PFSK-1 (cell line): ENCODE measurements at regions not wholly inside any gene's neighbourhood (a gene's known extent, or its start where the extent isn't known, plus 50 kb on each side); places are given as distances from the start of the nearest gene placed in this dataset.
A peak's percentile ranks its signal among the peaks of the same experiment; 100 is the strongest.

Experiments used
- FOXP2 ChIP-seq: optimal IDR thresholded peaks from 2 replicates; pipeline ENCODE3; 2011; ENCODE audit warnings: borderline replicate concordance, control low read depth, inconsistent platforms; ENCODE audit not compliant: insufficient read depth; ENCODE audit errors: extremely low read length, extremely low read depth
- POLR2AphosphoS5 ChIP-seq: IDR thresholded peaks from 2 replicates; pipeline ENCODE4 v1.6.1; 2012; ENCODE audit warnings: low read depth, mild to moderate bottlenecking, control low read depth, low read length, moderate library complexity
- REST ChIP-seq, 2 experiments: IDR thresholded peaks; 2 replicates each; pipeline versions ENCODE4 v1.6.1 to v1.8.0; 2011 to 2012; ENCODE audit warnings: low read depth in 2 of 2, low read length in 2 of 2, control low read depth in 1 of 2, inconsistent platforms in 1 of 2, mild to moderate bottlenecking in 1 of 2, moderate library complexity in 1 of 2; ENCODE audit not compliant: insufficient read depth in 1 of 2
- SIN3A ChIP-seq: IDR thresholded peaks from 2 replicates; pipeline ENCODE4 v1.6.1; 2012; ENCODE audit warnings: mild to moderate bottlenecking, low read length, moderate library complexity, borderline replicate concordance; ENCODE audit not compliant: insufficient read depth
- TAF1 ChIP-seq: IDR thresholded peaks from 2 replicates; pipeline ENCODE4 v1.6.1; 2012; ENCODE audit warnings: low read length, control low read depth, borderline replicate concordance; ENCODE audit not compliant: insufficient read depth

- no peak for TF ChIP-seq FOXP2
- TF ChIP-seq TAF1, result no peak
- TF ChIP-seq POLR2AphosphoS5, result no peak
- TF ChIP-seq REST (IDR thresholded peaks at IDR 0.05; ENCODE audit: insufficient read depth in 1 of 2, low read depth in 2 of 2, low read length in 2 of 2), result no peak
- TF ChIP-seq SIN3A, result no peak
Observed at GRCh38 chr2:104741860-104742259, 112.1 kb upstream of the POU3F3 start.

GRCh38 chr2:104744537-104744936 lies 109.4 kb upstream of the POU3F3 start:
- TF ChIP-seq SIN3A, result no peak
- peak in 1 of 2 experiments; percentile 69; a peak in 1 of 4 replicates for TF ChIP-seq REST (IDR thresholded peaks at IDR 0.05; ENCODE audit: insufficient read depth in 1 of 2, low read depth in 2 of 2, low read length in 2 of 2)

GRCh38 chr2:104745846-104746245 lies 108.1 kb upstream of the POU3F3 start:
- no peak for TF ChIP-seq REST (IDR thresholded peaks at IDR 0.05; ENCODE audit: insufficient read depth in 1 of 2, low read depth in 2 of 2, low read length in 2 of 2)
- TF ChIP-seq POLR2AphosphoS5, result no peak
- no peak for TF ChIP-seq FOXP2
- no peak for TF ChIP-seq TAF1
- TF ChIP-seq SIN3A, result no peak

GRCh38 chr2:104746299-104746698 lies 107.6 kb upstream of the POU3F3 start:
- TF ChIP-seq SIN3A (no peak), FOXP2 (no peak), REST (IDR thresholded peaks at IDR 0.05; ENCODE audit: insufficient read depth in 1 of 2, low read depth in 2 of 2, low read length in 2 of 2) (no peak), POLR2AphosphoS5 (no peak), TAF1 (no peak)

- TF ChIP-seq TAF1 (no peak), FOXP2 (no peak), POLR2AphosphoS5 (no peak), SIN3A (no peak), REST (IDR thresholded peaks at IDR 0.05; ENCODE audit: insufficient read depth in 1 of 2, low read depth in 2 of 2, low read length in 2 of 2) (no peak)
Observed at GRCh38 chr2:104746858-104747257, 107.1 kb upstream of the POU3F3 start.
